Mucosa of descending colon (tissue), 3 donors: ENCODE measurements at regions not wholly inside any gene's neighbourhood (a gene's known extent, or its start where the extent isn't known, plus 50 kb on each side); places are given as distances from the start of the nearest gene placed in this dataset.

Experiments used
- ATAC-seq: fragments of 200-7000 bp; cut with Tn5 transposase; one replicate; pipeline ENCODE4 v1.9.1; 2020; ENCODE audit warnings: mild to moderate bottlenecking, moderate library complexity
- DNase-seq, 3 donors: peaks; one replicate each; pipeline ENCODE4 v3.0.0-alpha.2; 2020
- H3K36me3 ChIP-seq: fragments of 200-600 bp; one replicate; pipeline ENCODE4 v1.8.0; 2021; ENCODE audit warnings: low read depth, mild to moderate bottlenecking
- H3K4me1 ChIP-seq: fragments of 200-600 bp; one replicate; pipeline ENCODE4 v1.8.0; 2021; ENCODE audit warnings: low read depth, mild to moderate bottlenecking
- H3K4me3 ChIP-seq: fragments of 200-600 bp; one replicate; pipeline ENCODE4 v1.8.0; 2021; ENCODE audit warnings: mild to moderate bottlenecking
- H3K9me3 ChIP-seq: fragments of 200-600 bp; one replicate; pipeline ENCODE4 v1.8.0; 2021; ENCODE audit warnings: mild to moderate bottlenecking
- intact Hi-C, 2 donors: fragments of 100-400 bp; cut with DNase I in 1 of 2; cut with micrococcal nuclease in 1 of 2; formaldehyde crosslinking; loops; one replicate each; pipeline versions ENCODE4 v1.11.0 to v1.11.1; 2022; cut with DNase I, micrococcal nuclease
- TF ChIP-seq, protein P1 (sequence below): fragments of 200-600 bp; IDR thresholded peaks from one replicate; pipeline ENCODE4 v1.8.0; 2022; ENCODE audit warnings: antibody characterized with exemption, mild to moderate bottlenecking
- donor health status: DM: no; HTN: no; CAD: no; lungs with moderate emphysema.
- donor health status: DM: no; HTN: no; CAD: no.
- donor health status: DM: no; HTN: yes; CAD: no.

DNA sequence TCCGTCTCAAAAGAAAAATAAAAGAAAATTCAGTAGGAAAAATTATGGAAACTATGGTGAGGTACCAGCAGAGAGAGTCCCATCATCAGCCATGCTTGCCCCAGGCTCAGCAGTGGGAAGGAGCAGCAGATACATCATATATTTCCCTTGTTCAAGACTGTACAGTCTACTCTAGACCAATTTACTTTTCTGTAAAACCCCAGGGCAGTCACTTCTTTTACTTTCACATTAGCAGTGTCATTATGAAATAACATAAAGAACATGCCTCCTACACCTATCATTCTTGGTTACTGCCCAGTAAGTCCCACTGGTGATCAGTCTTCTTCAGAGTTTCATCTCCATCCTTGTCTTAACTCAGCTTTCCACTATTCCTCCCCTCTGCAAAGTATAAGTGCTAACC, 1145.0 kb downstream of the MAT2B start:
- Histone ChIP-seq H3K9me3 (no peaks in the 10 kb centered on the region), H3K36me3 (no peaks in the 10 kb centered on the region), H3K4me3 (no peak overlapping the region), H3K4me1 (no peaks in the 10 kb centered on the region)
- intact Hi-C loops: no loop called here
- DNase-seq (no peak), ATAC-seq (no peak)
- TF ChIP-seq, protein P1, sequence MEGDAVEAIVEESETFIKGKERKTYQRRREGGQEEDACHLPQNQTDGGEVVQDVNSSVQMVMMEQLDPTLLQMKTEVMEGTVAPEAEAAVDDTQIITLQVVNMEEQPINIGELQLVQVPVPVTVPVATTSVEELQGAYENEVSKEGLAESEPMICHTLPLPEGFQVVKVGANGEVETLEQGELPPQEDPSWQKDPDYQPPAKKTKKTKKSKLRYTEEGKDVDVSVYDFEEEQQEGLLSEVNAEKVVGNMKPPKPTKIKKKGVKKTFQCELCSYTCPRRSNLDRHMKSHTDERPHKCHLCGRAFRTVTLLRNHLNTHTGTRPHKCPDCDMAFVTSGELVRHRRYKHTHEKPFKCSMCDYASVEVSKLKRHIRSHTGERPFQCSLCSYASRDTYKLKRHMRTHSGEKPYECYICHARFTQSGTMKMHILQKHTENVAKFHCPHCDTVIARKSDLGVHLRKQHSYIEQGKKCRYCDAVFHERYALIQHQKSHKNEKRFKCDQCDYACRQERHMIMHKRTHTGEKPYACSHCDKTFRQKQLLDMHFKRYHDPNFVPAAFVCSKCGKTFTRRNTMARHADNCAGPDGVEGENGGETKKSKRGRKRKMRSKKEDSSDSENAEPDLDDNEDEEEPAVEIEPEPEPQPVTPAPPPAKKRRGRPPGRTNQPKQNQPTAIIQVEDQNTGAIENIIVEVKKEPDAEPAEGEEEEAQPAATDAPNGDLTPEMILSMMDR: no peak

DNA sequence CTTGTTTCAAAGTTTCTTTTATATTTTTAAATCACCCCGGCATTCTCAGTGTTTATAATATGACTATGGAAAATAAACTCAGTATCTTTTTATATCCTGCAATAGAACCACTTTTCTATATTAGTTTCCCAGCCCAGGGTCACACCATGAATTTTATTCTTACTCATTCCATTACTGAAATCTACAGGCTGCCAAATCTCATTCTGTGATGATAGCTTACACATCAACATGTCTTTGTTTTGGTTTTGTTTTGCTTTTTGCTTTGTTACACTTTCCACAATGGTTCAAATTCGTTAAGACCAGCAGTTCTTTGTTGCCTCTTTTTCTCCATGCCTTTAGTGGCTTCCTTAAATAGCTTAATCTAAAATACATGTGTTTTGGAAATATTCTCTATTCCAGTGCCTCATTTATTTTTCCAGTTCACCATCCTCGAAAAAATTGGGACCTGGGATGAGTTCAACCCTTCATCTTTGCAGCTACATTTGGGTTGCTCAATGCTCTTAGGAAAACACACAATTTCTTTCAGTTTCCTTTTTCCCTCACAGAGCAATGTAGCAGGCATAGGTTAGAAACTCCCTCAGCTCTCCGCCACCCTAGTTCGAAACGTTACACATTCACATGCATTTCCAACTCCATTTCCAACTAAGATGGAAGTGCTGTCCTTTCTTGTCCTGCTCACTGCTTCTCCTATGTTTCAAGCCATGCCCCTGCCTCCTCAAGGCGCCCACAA, 1146.3 kb downstream of the MAT2B start:
- ATAC-seq (no peak), DNase-seq (no peak)
- no peaks in the 10 kb centered on the region for H3K36me3 ChIP-seq
- no peak overlapping the region for H3K4me3 ChIP-seq
- intact Hi-C loops: no loop called here
- TF ChIP-seq, protein P1: no peak
- H3K4me1 ChIP-seq: no peaks in the 10 kb centered on the region
- H3K9me3 ChIP-seq: no peaks in the 10 kb centered on the region

GRCh38 chr5:164652276-164652660, 1146.8 kb downstream of the MAT2B start:
- TF ChIP-seq, protein P1: no peak
- Histone ChIP-seq H3K4me1 (no peaks in the 10 kb centered on the region), H3K9me3 (no peaks in the 10 kb centered on the region), H3K36me3 (no peaks in the 10 kb centered on the region), H3K4me3 (no peak overlapping the region)
- no peak for DNase-seq
- ATAC-seq: no peak
- intact Hi-C loops: no loop called here

DNA sequence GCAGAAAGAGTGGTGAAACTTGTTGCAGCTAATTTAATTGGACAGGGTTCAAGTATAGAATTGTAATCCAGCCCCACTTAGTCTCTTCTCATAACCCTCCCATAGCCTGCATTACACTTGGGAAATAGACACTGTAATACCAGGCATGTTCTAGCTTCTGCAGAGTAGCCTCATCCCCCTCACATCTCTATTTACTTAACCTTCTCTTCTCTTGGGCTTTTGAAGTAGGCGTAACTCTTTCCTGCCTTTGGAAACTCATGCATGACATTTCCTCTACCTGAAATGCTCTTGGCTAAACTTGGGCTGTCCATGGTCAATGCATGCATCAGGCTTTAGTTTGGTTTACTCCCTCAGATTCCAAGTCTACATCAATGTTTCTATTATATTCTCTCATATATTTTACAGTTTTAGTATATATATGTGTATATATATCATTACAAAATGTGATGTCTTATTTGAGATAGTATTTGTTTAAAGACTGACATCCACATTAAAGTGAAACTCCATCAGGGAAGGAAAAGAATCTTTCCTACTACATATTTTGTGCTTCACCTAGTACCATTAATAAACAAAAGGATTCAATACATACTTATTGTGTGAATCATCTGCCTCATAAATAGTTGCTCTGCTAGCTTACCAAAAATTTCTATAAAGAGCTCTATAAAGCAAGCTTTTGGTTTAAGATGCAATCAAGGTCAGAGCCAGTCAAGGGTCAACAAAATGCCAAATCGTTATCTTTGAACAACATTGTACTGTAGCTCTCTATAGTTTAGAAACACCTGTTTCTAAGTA, 1158.0 kb downstream of the MAT2B start:
- ATAC-seq: no peak
- no peak for DNase-seq
- intact Hi-C loops: no loop called here
- Histone ChIP-seq H3K36me3 (no peaks in the 10 kb centered on the region), H3K4me1 (no peaks in the 10 kb centered on the region), H3K4me3 (no peak overlapping the region), H3K9me3 (no peaks in the 10 kb centered on the region)
- TF ChIP-seq, protein P1: no peak

DNA sequence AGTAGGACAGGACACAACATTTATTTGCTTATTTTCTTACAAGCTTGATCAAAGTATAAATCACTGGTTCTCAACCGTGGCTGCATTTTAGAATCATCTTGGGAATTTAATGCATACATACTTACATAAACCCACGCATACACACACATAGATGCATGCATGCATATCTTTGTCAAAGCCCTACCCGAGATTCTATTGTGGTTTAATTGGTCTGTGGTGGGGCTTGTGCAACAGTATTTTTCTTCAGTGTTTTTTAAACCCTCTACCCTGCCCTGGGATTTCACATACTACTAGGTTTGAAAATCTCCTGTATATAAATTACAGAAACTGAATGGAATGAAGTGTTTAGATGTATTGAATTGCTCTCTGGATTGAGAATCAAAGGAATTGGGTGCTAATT, 1166.2 kb downstream of the MAT2B start:
- H3K4me1 ChIP-seq: no peaks in the 10 kb centered on the region
- no peaks in the 10 kb centered on the region for H3K9me3 ChIP-seq
- ATAC-seq: no peak
- intact Hi-C loops: no loop called here
- H3K36me3 ChIP-seq: no peaks in the 10 kb centered on the region
- TF ChIP-seq, protein P1: no peak
- DNase-seq: no peak
- no peak overlapping the region for H3K4me3 ChIP-seq
